NOMO-1 (cell line): ENCODE measurements at regions not wholly inside any gene's neighbourhood (a gene's known extent, or its start where the extent isn't known, plus 50 kb on each side); places are given as distances from the start of the nearest gene placed in this dataset.
"Not testable (repeated sequence)": the region's sequence is repeated elsewhere in the genome, so short reads cannot be mapped to it uniquely, and the experiment has no call there.

ENCODE experiments used
- DNase-seq, 2 experiments: peaks; one replicate each; lab custom pipeline; 2025; ENCODE audit not compliant: unreplicated experiment in 2 of 2; lab: John Stamatoyannopoulos, UW

DNA sequence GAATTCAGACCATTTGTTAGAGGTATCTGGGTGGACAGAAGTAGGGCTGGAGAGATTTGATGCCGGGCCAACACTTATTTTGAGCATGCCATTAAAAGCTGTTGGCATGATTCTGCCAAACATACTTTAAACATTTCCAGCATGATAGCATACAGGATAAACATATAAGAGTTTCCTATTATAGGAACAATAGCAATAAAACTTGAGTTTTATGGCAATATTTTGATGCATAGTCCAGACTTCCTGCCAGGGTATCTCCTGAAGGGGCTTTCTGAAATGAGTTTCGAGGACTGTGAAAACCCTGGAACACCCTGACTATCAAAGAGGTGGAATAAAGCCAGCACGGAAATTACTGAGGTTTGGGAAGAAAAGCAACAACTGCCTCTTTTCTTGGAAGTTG, 1398.0 kb upstream of the NXPH2 start:
- no peak for DNase-seq

DNA sequence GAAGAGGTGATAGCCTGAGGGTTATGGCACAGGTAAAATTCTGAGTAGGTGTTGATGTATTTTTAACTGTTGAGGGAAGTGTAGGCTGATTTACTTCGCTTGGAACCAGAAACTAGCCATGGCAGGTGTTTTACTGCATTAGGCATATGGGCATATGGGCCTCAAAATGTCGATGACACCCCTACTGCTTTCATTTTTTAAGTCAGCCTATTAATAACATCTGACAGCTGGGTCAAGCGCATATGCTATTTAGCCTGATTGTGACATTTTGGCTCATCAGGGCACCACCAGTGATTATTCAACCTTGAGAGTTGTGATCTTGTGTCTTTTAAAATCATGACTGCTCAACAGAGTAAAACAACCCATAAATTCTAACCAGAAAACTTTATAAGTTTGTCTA, 1396.9 kb upstream of the NXPH2 start:
- DNase-seq = no peak

DNA sequence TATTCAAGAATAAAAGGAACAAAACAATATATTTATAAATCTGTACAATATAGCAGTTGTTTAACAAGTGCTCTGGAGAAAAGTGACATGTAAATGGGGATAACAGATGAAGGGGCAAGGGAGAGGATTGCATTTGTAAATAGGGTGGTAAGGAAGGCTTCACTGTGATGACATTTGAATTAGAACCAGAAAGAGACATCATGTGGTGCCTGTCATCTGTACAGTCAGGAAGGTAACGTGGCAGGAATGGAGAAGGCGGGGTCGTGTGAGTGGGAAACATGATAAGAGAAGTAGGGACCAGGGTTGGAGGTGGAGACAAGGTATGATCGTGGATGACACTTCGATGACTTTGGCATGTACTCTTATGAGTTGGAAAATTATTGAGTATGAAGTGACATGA, 1393.6 kb upstream of the NXPH2 start:
- no peak for DNase-seq

DNA sequence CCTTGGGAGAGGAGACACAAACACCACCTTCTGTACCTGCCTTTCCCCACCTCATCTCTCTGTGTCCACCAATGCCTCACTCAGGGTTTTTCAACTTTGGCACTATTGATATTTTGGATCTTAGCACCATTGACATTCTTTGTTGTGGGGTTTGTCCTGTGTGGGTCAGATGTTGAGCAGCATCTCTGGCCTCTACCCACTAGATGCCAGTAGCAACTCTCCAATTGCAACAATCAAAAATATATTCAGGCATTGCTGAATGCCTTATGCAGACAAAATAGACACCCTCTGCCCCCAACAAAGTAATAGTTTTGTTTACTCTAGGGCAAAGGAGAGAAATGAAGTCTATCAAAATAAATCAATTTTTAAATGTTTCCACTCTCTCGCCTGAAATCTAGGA, 1384.3 kb upstream of the NXPH2 start:
- no peak for DNase-seq

DNA sequence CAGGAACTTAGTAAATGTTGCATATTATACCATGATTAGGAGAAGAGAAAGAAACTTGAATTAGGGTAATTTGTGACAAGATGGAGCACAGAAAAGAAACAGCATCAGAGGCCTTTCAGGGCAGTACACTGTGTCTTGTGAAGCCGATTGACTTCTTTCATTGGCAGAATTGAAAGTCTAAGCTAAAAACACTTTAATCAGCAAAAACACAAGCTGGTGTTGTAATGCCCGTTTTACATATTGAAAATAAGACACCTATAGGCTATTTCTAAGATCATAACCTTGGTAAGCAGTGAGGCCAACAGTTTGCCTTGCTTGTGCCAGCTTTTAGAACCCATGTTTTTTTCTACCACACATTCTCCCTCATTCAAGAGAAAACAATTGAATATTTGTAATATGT, 1378.1 kb upstream of the NXPH2 start:
- DNase-seq = no peak

DNA sequence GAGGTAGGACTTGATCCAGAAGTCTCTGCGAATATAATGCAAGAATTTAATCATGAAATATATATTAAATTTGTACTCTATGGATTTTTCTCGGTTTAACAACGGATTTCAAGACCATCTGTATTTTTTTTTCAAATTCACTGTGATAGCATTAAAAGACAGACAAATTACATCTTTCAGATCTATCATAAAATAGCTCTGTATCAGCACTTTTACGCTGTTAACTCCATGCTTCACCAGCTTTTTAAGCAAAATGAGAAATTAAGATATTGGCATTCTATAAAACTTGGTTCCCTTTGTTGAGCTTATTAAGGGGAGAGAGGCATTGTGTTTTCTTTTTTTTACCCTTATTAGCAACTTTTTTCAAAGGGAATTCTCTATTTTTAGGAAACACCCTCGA, 1377.6 kb upstream of the NXPH2 start:
- DNase-seq = no peak

DNA sequence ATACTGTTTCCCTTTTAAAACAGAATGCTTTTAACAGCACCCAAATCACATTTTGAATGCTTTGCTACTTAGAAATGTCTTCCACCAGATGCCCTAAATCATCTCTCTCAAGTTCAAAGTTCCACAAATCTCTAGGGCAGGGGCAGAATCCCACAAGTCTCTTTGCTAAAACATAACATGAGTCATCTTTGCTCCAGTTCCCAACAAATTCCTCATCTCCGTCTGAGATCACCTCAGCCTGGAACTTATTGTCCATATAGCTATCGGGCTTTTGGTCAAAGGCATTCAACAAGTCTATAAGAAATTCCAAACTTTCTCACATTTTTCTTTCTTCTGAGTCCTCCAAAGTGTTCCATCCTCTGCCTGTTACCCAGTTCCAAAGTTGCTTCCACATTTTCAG, 1374.5 kb upstream of the NXPH2 start:
- DNase-seq = no peak

DNA sequence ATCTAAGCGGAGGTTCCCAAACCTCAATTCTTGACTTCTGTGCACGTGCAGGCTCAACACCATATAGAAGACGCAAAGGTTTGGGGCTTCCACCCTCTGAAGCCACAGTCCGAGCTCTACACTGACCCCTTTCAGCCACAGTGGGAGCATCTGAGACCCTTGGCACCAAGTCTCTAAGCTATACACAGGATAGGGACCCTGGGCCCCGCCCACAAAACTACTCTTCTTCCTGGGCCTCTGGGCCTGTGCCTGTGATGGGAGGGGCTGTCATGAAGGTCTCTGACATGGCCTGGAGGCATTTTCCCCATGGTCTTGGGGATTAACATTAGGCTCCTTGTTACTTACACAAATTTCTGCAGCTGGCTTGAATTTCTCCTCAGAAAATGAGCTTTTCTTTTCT, 1374.1 kb upstream of the NXPH2 start:
- no peak for DNase-seq

DNA sequence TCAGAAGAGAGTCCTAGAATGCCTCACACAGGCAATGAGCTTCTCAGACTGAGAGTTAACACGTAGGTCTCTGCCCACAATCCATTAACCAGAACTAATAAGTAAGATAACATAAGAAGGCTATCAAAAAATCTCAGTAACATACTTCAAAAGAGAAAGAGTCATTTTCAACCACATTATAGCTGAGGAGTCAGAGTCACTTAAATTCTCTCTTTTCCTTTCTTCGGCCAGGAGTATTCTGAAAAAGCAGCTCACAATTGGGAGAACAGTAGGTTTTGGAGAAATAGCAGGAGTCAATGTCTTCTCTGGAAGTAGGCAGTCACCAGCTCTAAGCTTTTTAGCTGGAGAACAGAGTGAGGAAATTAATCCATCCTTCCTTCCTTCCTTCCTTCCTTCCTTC, 1364.4 kb upstream of the NXPH2 start:
- no peak for DNase-seq

DNA sequence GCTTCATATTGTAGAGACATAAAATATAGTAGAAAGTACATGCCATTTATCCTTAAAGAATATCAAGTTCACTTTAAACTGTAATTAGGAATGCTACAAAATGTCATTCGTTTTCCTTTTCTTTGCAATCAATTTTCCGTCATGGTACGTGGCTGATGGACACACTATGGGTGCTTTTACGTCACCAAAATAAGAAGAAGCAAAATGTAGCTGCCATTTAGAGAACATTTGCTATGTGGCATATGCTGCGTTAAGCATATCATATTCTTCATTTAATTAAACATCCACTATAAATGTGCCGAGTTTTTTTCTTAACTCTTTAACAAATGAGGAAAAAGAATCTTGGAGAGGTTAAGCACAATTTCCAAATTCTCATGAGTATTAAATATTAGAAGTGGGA, 1358.5 kb upstream of the NXPH2 start:
- no peak for DNase-seq

DNA sequence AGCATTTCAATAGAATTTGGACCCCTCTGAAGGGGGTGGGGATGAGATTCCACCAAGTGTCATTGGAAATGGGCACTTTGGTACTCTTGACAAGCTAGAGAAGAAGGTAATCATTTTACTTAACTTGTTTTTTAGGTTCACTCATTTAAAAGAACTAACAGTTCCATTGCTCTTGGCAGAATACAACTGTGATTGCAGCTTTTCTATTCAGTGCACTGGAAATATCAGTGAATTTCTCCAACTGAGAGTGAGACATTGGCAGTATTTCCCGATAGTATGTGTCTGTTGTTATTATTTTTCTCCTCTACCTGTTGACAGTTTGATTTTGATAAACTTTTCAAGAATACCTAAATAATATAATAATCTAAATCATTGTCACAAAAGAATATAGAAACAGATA, 1356.7 kb upstream of the NXPH2 start:
- no peak for DNase-seq

DNA sequence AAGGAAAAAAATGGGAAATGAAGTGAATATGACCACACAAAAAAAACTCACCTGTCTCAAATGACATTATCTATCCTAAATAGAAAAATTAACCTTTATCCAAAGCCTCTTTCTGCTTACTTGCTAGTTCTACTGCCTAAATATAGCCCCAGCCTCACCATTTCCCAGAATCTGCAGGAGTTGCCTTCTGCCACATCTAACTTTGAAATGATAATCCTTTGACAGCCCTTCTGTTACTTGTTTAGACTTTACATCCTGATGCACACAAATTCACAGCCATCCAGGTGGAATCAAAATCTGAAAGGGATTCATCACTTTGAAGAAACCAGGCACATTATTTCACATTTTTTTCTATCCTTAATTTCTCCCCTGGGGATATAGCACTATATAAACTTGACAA, 1356.2 kb upstream of the NXPH2 start:
- no peak for DNase-seq

DNA sequence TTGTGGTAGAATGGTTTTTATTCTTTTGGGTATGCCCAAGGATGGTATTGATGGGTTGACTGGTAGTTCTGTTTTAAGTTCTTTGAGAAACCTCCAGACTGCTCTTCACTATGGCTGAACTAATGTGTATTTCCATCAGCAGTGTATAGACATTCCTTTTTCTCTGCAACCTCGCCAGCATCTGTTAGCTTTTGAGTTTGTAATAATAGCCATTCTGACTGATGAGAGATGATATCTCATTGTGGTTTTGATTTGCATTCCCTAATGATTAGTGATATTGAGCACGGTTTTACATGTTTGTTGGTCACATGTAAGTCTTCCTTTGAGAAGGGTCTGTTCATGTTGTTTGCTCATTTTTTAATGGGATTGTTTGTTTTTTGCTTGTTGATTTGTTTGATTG, 1348.7 kb upstream of the NXPH2 start:
- no peak for DNase-seq

DNA sequence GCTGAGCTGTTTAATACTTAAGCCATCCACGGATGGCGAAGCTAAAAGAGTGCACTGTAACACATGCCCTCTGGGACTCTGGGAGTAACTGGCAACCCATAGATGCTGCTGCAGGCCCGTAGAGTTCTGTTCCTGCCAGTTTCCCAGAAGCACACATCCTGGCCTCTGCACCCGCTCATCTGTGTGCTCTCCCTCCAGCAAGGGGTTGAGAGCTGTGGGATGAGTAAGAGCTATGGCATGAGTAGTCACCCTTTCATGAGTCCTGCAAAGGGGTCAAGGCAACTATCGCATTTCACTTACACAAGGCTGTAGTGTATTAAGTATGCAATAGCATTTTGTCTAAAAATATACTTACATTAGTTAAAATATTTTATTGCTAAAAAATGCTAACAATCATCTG, 1341.8 kb upstream of the NXPH2 start:
- DNase-seq = no peak

DNA sequence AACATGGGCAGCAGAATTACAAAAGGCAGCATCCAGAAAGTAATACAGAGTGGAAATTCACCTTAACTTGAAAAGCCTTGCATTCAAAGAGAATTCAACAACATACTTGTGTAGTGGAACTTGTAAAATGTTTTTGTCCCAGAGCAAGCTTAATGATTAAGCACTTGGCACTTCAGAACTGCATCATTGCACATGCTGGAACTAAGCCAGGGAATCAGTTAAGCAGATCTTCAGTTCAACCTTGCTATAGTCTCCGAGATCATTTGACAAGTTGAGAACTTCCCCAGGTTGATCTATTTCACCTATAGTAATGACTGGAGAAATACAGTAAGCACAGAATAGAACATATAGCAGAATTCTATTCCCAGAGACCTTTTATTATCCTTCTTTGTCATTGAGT, 1337.2 kb upstream of the NXPH2 start:
- DNase-seq = no peak

DNA sequence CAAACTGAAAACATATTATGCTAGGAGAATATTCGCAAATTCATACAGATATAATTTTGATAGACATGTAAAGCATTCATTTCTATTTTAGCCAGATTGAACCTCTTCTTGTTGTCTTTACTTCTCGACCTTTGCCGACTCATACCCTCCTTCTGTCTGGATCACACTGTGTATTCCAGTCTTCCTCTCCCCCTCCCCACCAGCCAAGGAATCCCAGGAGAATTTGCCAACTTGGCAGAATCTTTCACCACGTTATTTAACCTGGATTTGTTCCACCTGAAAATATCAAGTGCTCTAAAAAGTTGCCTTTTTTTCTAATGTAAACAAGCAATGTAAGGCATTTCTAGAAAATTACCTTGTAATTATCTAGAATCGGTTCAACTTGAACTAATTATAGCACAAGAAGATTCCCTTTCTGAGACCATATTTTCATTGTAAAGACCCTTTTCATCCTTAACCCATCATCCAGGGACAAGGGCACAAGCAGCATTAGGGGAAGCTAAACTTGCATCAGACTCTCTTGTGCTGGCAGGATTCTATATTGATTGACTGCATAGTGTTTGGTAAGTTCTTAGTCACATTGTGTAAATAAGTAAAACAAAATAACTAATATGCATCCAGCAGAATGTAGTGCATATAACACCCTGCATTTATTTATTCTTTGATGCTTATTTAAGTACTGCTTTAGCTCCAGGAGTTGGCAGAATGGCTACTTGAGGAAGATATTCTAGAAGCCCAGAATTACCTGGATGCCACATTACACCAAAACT, 1328.7 kb upstream of the NXPH2 start:
- no peak for DNase-seq

DNA sequence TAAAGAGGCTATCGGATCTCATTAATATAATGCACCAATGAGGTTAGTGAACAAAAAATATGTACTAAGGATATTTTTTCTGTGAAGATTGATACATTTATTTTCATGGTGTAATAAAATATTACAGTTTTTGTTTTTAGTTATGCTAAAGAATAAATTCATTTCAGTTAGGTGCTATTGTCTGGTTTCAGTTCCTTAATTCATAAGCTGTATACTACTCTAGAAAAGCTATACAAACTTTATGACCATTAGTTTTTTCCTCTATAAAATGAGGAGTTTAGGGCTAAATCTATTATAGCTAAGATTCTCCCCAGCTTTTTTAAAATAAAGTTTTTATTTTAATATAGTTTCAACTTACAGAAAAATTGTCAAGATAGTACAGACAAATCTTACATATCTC, 1311.7 kb upstream of the NXPH2 start:
- DNase-seq = peak in 1 of 2 experiments; percentile 18

DNA sequence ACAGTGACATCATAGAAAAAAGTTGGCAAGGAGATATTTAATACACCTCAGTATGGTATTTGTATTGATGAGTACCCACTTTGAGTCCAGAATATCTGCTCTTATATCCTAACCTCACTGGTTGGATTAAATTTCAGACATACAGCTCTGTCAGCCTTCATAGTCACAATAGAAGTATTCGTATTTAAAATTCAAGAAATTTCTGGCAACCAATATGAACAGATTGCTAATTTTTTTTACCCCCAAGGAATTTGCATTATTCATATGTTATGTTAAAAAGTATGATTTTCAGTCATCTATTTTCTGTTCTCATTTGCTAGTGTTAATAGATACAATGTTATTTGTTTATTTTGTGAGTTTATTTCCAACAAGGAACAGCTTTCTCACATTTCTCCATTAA, 1306.8 kb upstream of the NXPH2 start:
- no peak for DNase-seq

DNA sequence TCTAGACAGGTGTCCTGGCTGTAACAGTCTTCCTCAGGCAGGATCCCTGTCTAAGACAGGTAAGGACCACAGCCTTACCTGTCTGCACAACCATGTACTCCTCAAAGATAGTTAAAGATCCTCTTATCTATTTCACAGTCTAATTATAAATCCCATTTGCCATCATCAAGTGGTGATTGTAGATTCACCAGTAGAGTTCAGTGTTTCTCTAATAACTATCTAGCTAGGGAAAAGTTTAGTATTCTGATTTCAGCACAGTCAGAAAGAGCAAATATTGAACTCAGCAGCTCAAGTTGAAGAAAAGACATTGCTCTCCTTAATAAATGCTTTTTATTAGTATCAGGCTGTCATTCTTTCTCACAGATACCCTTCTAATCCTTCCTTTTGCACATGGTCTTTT, 1305.5 kb upstream of the NXPH2 start:
- no peak for DNase-seq

DNA sequence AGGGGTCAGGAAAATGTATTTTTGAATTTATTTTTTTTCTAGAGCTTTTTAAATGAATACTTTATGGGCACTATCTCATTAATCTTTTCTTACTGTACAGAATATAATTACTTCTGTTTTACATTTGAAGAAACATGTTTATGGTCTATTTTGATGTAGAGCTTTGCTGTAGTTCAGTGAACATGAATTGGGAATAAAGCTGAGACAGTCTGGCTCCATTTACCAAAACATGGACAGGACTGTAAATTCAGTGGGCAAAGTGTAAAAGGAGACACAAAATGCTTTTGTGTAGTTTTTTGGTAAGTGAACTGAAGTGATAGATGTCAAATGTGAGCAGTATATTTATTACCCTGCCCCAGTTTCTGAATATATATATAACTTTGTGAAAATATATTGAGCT, 1298.8 kb upstream of the NXPH2 start:
- DNase-seq = no peak

DNA sequence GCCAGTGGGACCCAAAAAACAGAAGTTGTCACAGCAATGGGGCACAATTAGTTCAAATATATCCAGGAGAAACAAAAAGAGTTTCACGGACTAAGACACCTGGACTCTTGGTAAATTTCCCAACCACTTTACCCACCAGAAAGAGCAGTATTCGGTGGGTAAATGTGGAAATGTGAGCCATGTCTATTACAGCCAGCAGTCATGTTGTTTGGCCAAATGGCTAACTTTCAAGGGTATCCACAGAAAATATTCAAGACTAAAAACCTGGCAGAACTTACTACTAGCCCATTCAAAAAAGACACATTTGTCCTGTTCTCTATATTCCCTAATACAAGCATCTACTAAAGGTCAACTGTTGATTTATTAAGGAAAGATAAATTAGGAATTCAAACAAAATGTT, 1296.0 kb upstream of the NXPH2 start:
- DNase-seq = no peak

DNA sequence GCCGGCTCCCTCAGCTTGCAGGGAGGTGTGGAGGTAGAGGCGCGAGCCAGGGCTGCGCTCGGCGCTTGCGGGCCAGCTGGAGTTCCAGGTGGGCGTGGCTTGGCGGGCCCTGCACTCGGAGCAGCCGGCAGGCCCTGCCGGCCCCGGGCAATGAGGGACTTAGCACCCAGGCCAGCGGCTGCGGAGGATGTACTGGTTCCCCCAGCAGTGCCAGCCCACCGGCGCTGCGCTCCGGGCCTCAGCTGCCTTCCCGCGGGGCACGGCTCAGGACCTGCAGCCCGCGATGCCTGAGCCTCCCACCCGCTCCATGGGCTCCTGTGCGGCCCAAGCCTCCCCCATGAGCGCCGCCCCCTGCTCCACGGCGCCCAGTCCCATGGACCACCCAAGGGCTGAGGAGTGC, 1293.6 kb upstream of the NXPH2 start:
- DNase-seq = not testable (repeated sequence)

DNA sequence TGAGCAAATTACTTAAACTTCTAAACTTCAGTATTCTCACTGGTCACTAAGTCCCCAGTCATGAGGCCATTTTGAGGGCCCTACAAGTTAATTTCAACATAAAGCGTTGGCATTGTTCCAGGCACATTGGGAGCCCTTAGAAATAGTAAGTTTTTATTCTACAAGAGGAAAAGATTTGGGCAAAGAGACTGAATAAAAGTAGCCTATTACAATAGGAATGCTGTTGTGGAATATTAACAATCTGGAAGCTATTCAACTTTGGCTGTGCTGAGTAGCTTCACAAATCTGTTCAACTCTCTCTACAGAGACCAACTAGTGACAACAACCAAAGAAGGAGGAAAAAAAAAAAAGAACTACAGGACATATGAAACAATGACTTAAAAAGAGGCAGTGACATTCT, 1287.5 kb upstream of the NXPH2 start:
- no peak for DNase-seq
